ENCODE measurements at regions not wholly inside any gene's neighbourhood (a gene's known extent, or its start where the extent isn't known, plus 50 kb on each side); places are given as distances from the start of the nearest gene placed in this dataset.

GRCh38 chr4:132527817-132528216 lies 621.3 kb upstream of the PCDH10 start:
- dilution Hi-C loops (cut with MboI; ENCODE audit: extremely low pct_ligation_motif_present, low sequenced_read_pairs), result no loop called here
- Histone ChIP-seq H3K27ac (ENCODE audit: control insufficient read depth, insufficient read depth, low read length) (no peak overlapping the region), H3K9me3 (ENCODE audit: control insufficient read depth, low read depth, low read length) (no peaks in the 10 kb centered on the region), H3K4me2 (ENCODE audit: control insufficient read depth, extremely low read depth, insufficient read depth, low read depth, low read length) (no peak overlapping the region), H3K36me3 (ENCODE audit: control insufficient read depth in 2 of 2, extremely low read depth in 1 of 2, insufficient read depth in 2 of 2, low read length in 2 of 2) (no peaks in the 10 kb centered on the region), H2AFZ (ENCODE audit: control insufficient read depth, low read length) (no peak overlapping the region), H3K79me2 (ENCODE audit: control insufficient read depth, insufficient read depth, low read length) (no peaks in the 10 kb centered on the region), H3K4me3 (ENCODE audit: control insufficient read depth in 2 of 3, extremely low read depth in 1 of 3, insufficient read depth in 2 of 3, low read depth in 1 of 3, low read length in 3 of 3) (no peak overlapping the region), H3K9me1 (ENCODE audit: control insufficient read depth, extremely low read depth, insufficient read depth, low read length) (no peaks in the 10 kb centered on the region), H3K9ac (ENCODE audit: control insufficient read depth, extremely low read depth, insufficient read depth, low read length) (no peak overlapping the region), H3K27me3 (ENCODE audit: control insufficient read depth, extremely low read depth, insufficient read depth, low read length) (no peaks in the 10 kb centered on the region), H3K4me1 (ENCODE audit: control insufficient read depth, extremely low read depth, insufficient read depth, low read length) (no peaks in the 10 kb centered on the region), H4K20me1 (ENCODE audit: control insufficient read depth, extremely low read depth, insufficient read depth, low read length) (no peaks in the 10 kb centered on the region)
- DNase-seq (ENCODE audit: low read depth, low spot score) (no peak), FAIRE-seq (no peak)
- TF ChIP-seq EZH2 (IDR thresholded peaks at IDR 0.05; ENCODE audit: low read length) (no peak), CTCF (optimal IDR thresholded peaks at IDR 0.05 in 1 of 3, IDR thresholded peaks at IDR 0.05 in 1 of 3, conservative IDR thresholded peaks at IDR 0.05 in 1 of 3; ENCODE audit: extremely low read depth in 1 of 3, insufficient read depth in 2 of 3, low read length in 3 of 3) (no peak)

- FAIRE-seq, result no peak
- no peaks in the 10 kb centered on the region for H4K20me1 ChIP-seq (ENCODE audit: control insufficient read depth, extremely low read depth, insufficient read depth, low read length)
Measured at GRCh38 chr4:132530861-132531260, 618.2 kb upstream of the PCDH10 start.

More at GRCh38 chr4:132530861-132531260, 618.2 kb upstream of the PCDH10 start:
- no peaks in the 10 kb centered on the region for H3K79me2 ChIP-seq (ENCODE audit: control insufficient read depth, insufficient read depth, low read length)
- H3K4me2 ChIP-seq (ENCODE audit: control insufficient read depth, extremely low read depth, insufficient read depth, low read depth, low read length), result no peak overlapping the region
- no peak overlapping the region for H3K27ac ChIP-seq (ENCODE audit: control insufficient read depth, insufficient read depth, low read length)
- H3K9me1 ChIP-seq (ENCODE audit: control insufficient read depth, extremely low read depth, insufficient read depth, low read length), result no peaks in the 10 kb centered on the region
- H3K36me3 ChIP-seq (ENCODE audit: control insufficient read depth in 2 of 2, extremely low read depth in 1 of 2, insufficient read depth in 2 of 2, low read length in 2 of 2), result no peaks in the 10 kb centered on the region
- H3K9me3 ChIP-seq (ENCODE audit: control insufficient read depth, low read depth, low read length), result no peaks in the 10 kb centered on the region
- no peaks in the 10 kb centered on the region for H3K4me1 ChIP-seq (ENCODE audit: control insufficient read depth, extremely low read depth, insufficient read depth, low read length)
- no peak overlapping the region for H3K9ac ChIP-seq (ENCODE audit: control insufficient read depth, extremely low read depth, insufficient read depth, low read length)
- no peak overlapping the region for H2AFZ ChIP-seq (ENCODE audit: control insufficient read depth, low read length)
- TF ChIP-seq CTCF (optimal IDR thresholded peaks at IDR 0.05 in 1 of 3, IDR thresholded peaks at IDR 0.05 in 1 of 3, conservative IDR thresholded peaks at IDR 0.05 in 1 of 3; ENCODE audit: extremely low read depth in 1 of 3, insufficient read depth in 2 of 3, low read length in 3 of 3) (no peak), EZH2 (IDR thresholded peaks at IDR 0.05; ENCODE audit: low read length) (no peak)
- dilution Hi-C loops (cut with MboI; ENCODE audit: extremely low pct_ligation_motif_present, low sequenced_read_pairs), result no loop called here
- H3K4me3 ChIP-seq (ENCODE audit: control insufficient read depth in 2 of 3, extremely low read depth in 1 of 3, insufficient read depth in 2 of 3, low read depth in 1 of 3, low read length in 3 of 3), result no peak overlapping the region
- no peaks in the 10 kb centered on the region for H3K27me3 ChIP-seq (ENCODE audit: control insufficient read depth, extremely low read depth, insufficient read depth, low read length)
- DNase-seq (ENCODE audit: low read depth, low spot score), result no peak
